ENCODE measurements at regions not wholly inside any gene's neighbourhood (a gene's known extent, or its start where the extent isn't known, plus 50 kb on each side); places are given as distances from the start of the nearest gene placed in this dataset.

DNA sequence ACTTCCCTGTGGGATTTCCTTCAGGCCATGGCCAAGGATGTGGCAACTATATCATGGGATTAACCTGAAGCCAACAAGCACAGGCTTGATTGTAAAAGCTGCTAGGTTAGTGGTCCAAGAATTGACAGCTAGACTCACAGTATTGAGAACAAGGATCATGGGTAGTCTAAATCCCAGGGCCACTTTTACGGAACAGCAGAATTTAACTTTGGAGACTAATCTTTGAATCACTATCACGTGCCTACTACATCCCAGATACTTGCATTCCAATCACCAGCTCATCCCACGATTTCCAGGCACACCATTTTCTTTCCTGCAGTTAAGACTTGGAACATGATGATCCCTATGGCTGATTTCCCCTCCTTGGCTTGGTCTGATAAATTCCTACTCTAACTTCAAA, 65.6 kb upstream of the ADO start:
- Histone ChIP-seq H3K27ac (ENCODE audit: low read depth, low read length) (no peak overlapping the region), H3K4me3 (ENCODE audit: low read length in 3 of 3) (no peak overlapping the region), H3K9me3 (ENCODE audit: control insufficient read depth in 3 of 3, low read length in 3 of 3) (no peaks in the 10 kb centered on the region), H3K27me3 (ENCODE audit: control insufficient read depth in 3 of 3, insufficient read depth in 3 of 3, low read length in 3 of 3) (no peaks in the 10 kb centered on the region), H3K36me3 (ENCODE audit: control insufficient read depth in 3 of 3, insufficient read depth in 3 of 3, low read length in 3 of 3) (no peaks in the 10 kb centered on the region), H3K9ac (ENCODE audit: low read depth in 1 of 3, low read length in 3 of 3) (no peak overlapping the region), H3K4me1 (ENCODE audit: control insufficient read depth in 3 of 3, insufficient read depth in 3 of 3, low read length in 3 of 3) (peaks cover 0 to 2% (median 0%) of the 10 kb centered on the region in 3 donors)

DNA sequence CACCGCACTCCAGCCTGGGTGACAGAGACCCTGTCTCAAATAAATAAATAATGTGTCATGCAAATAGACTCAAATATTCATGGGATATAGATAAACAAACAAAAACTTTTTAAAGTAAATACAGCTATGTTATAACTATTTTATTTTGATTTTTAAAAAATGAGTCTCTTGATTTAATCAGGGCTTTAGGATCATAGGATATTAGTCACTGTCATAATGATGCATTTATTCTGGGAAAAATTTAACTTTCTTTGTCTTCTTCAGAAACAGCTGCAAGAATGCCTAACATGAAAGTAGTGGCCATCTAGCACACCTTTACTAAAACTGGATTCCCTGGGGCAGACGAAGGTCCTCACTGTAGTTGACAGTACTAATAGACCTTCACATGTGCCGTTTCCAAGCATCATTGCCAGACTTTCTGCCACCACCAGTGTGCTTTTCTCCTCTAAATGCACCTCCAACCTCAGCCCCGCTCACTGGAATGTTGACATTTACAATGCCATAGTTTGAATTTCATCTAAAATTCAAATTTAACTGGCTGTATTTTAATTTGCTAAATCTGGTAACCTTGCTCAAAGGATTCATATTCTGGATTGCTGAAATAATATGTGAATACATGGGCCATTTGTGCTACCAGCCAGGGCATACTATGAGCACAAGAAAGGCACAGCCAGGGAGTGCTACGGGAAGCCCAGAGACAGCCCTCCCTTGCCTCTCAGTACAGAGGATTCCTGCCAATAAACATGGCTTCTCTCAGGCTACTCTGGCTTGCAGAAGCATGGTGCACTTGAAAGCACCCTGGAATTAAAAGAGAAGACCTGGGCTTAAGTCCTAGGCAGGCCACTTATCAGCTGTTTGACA, 63.4 kb upstream of the ADO start:
- H3K4me3 ChIP-seq (ENCODE audit: low read length in 3 of 3), result no peak overlapping the region
- H3K27me3 ChIP-seq (ENCODE audit: control insufficient read depth in 3 of 3, insufficient read depth in 3 of 3, low read length in 3 of 3), result no peaks in the 10 kb centered on the region
- H3K27ac ChIP-seq (ENCODE audit: low read depth, low read length), result no peak overlapping the region
- H3K36me3 ChIP-seq (ENCODE audit: control insufficient read depth in 3 of 3, insufficient read depth in 3 of 3, low read length in 3 of 3), result no peaks in the 10 kb centered on the region
- H3K9me3 ChIP-seq (ENCODE audit: control insufficient read depth in 3 of 3, low read length in 3 of 3), result no peaks in the 10 kb centered on the region
- H3K4me1 ChIP-seq (ENCODE audit: control insufficient read depth in 3 of 3, insufficient read depth in 3 of 3, low read length in 3 of 3), result peaks cover 0 to 2% (median 0%) of the 10 kb centered on the region in 3 donors
- no peak overlapping the region for H3K9ac ChIP-seq (ENCODE audit: low read depth in 1 of 3, low read length in 3 of 3)

DNA sequence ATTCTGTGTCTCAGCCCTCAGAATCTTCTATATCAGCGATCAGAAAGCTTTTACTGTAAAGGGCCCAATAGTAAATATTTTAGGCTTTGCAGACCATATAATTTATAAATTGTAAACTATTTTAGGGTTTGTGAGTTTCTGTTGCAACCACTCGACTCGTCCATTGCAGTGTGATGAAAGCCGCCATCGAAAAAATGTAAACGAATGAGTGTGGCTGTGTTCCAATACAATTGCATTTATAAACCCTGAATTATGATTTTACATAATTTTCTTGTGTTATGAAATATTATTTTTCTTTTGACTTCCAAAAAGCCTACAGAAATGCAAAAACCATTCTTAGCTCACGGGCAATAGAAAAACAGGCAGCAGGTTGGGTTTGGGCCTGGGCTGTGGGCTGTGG, 62.5 kb upstream of the ADO start:
- Histone ChIP-seq H3K36me3 (ENCODE audit: control insufficient read depth in 3 of 3, insufficient read depth in 3 of 3, low read length in 3 of 3) (no peaks in the 10 kb centered on the region), H3K27me3 (ENCODE audit: control insufficient read depth in 3 of 3, insufficient read depth in 3 of 3, low read length in 3 of 3) (no peaks in the 10 kb centered on the region), H3K9ac (ENCODE audit: low read depth in 1 of 3, low read length in 3 of 3) (no peak overlapping the region), H3K4me3 (ENCODE audit: low read length in 3 of 3) (no peak overlapping the region), H3K9me3 (ENCODE audit: control insufficient read depth in 3 of 3, low read length in 3 of 3) (no peaks in the 10 kb centered on the region), H3K27ac (ENCODE audit: low read depth, low read length) (no peak overlapping the region), H3K4me1 (ENCODE audit: control insufficient read depth in 3 of 3, insufficient read depth in 3 of 3, low read length in 3 of 3) (peaks cover 0 to 2% (median 0%) of the 10 kb centered on the region in 3 donors)

DNA sequence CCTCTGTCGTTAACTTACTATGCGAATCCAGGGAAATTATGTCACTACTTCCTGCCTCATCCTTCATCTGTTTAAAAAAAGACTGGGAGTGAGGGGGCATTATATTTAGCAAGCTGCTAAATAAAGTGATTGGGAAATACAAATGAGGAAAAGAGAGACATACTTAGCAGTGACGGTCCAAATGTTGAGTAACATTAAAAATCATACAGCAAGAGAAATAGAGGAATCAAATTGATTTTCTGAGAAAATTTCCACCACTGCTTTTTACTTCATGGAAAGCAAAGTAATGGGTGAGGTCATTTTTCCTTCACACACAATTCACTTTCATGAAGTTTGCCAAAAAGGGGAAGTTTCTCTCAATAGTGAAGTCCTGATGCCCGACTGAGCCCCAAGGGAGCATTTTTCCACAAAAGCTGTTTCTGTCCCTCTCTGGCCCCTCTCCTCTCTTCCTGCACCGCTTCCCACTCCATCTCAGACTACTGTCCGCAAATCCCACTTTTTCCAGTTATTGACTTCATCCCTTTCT, 61.9 kb upstream of the ADO start:
- no peak overlapping the region for H3K27ac ChIP-seq (ENCODE audit: low read depth, low read length)

DNA sequence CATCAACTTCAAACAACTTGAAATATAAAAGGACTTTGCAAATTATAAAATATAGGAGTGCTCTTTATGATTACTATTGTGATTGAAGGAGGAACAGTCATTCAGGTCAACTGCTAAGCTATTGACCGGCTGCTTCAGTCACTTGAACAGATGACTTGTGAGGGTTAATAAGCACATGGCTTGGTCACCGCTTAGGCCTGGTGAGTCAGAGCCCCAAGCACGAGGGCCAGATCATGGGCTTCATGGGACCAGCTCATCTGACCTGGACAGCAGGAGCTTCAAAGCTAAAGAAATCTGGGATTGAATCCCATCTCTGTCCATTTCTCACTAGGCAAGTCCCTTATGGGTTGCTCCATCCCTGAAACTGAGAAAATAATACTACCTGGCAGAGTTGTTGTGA, 60.4 kb upstream of the ADO start:
- Histone ChIP-seq H3K36me3 (ENCODE audit: control insufficient read depth in 3 of 3, insufficient read depth in 3 of 3, low read length in 3 of 3) (no peaks in the 10 kb centered on the region), H3K4me3 (ENCODE audit: low read length in 3 of 3) (no peak overlapping the region), H3K27ac (ENCODE audit: low read depth, low read length) (no peak overlapping the region), H3K27me3 (ENCODE audit: control insufficient read depth in 3 of 3, insufficient read depth in 3 of 3, low read length in 3 of 3) (no peaks in the 10 kb centered on the region), H3K9me3 (ENCODE audit: control insufficient read depth in 3 of 3, low read length in 3 of 3) (no peaks in the 10 kb centered on the region), H3K4me1 (ENCODE audit: control insufficient read depth in 3 of 3, insufficient read depth in 3 of 3, low read length in 3 of 3) (peaks cover 0 to 2% (median 0%) of the 10 kb centered on the region in 3 donors), H3K9ac (ENCODE audit: low read depth in 1 of 3, low read length in 3 of 3) (no peak overlapping the region)

More for the DNA sequence above, 61.9 kb upstream of the ADO start:
- H3K9me3 ChIP-seq (ENCODE audit: control insufficient read depth in 3 of 3, low read length in 3 of 3), result no peaks in the 10 kb centered on the region
- H3K27me3 ChIP-seq (ENCODE audit: control insufficient read depth in 3 of 3, insufficient read depth in 3 of 3, low read length in 3 of 3), result no peaks in the 10 kb centered on the region
- H3K9ac ChIP-seq (ENCODE audit: low read depth in 1 of 3, low read length in 3 of 3), result no peak overlapping the region
- H3K4me1 ChIP-seq (ENCODE audit: control insufficient read depth in 3 of 3, insufficient read depth in 3 of 3, low read length in 3 of 3), result peaks cover 0 to 2% (median 0%) of the 10 kb centered on the region in 3 donors
- H3K4me3 ChIP-seq (ENCODE audit: low read length in 3 of 3), result no peak overlapping the region
- no peaks in the 10 kb centered on the region for H3K36me3 ChIP-seq (ENCODE audit: control insufficient read depth in 3 of 3, insufficient read depth in 3 of 3, low read length in 3 of 3)

DNA sequence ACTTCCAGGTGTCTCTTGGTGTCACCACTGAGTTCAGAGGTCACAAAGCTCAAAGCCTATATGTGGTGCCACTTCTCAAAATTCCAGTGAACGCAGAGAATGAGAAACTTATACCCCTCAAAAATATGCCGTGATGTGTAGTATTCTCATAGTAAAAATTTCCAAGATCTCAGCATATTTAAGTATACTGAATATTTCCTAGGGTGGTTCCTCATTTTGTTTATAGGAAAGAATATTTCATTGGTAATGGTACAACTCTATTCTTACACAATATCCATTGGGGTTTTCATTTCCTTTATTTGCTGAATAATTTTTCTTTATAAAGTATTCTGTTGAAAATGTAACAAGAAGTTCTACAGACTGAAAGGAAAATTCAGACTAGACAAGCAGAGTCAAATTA, 58.9 kb upstream of the ADO start:
- Histone ChIP-seq H3K9me3 (ENCODE audit: control insufficient read depth in 3 of 3, low read length in 3 of 3) (no peaks in the 10 kb centered on the region), H3K27me3 (ENCODE audit: control insufficient read depth in 3 of 3, insufficient read depth in 3 of 3, low read length in 3 of 3) (no peaks in the 10 kb centered on the region), H3K4me1 (ENCODE audit: control insufficient read depth in 3 of 3, insufficient read depth in 3 of 3, low read length in 3 of 3) (peaks cover 0 to 2% (median 0%) of the 10 kb centered on the region in 3 donors), H3K36me3 (ENCODE audit: control insufficient read depth in 3 of 3, insufficient read depth in 3 of 3, low read length in 3 of 3) (no peaks in the 10 kb centered on the region), H3K4me3 (ENCODE audit: low read length in 3 of 3) (no peak overlapping the region), H3K9ac (ENCODE audit: low read depth in 1 of 3, low read length in 3 of 3) (no peak overlapping the region), H3K27ac (ENCODE audit: low read depth, low read length) (no peak overlapping the region)

DNA sequence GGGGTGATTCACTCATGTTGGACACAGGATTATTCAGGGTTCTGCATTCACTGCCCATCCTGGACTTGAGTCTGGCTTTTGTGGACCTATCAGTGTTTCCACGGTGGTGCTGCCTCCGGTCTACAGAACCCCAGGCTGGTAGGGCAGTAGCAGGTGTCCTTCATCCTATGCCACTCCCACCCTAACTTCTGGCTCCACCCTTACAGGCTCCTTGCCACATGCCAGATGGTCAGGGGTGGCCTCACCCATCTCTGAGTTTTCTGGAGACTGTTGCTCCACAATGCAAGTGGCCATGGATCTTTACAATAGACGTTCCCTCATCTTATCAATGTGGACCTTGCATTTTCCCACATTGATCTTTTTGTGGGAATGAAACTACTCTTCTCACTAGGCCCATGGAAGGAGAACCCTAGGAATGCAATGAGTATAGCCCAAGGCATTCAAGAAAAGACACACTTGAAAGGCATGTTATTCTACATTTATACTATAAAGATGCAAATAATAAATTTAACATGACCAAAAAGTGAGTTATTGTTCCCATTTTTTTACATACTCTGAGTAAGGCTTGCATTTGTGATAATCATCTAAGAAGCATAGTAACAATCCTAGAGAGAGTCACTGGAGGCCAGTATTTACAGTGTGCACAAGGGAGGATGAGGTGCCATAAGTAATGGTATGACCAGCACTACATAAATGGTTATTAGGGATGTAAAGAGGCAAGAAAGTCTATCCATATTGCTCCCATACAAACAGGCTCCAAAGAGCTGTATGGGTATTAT, 57.4 kb upstream of the ADO start:
- H3K4me1 ChIP-seq (ENCODE audit: control insufficient read depth in 3 of 3, insufficient read depth in 3 of 3, low read length in 3 of 3), result peaks cover 0 to 2% (median 0%) of the 10 kb centered on the region in 3 donors
- H3K9ac ChIP-seq (ENCODE audit: low read depth in 1 of 3, low read length in 3 of 3), result no peak overlapping the region
- no peaks in the 10 kb centered on the region for H3K36me3 ChIP-seq (ENCODE audit: control insufficient read depth in 3 of 3, insufficient read depth in 3 of 3, low read length in 3 of 3)
- no peaks in the 10 kb centered on the region for H3K27me3 ChIP-seq (ENCODE audit: control insufficient read depth in 3 of 3, insufficient read depth in 3 of 3, low read length in 3 of 3)
- no peak overlapping the region for H3K4me3 ChIP-seq (ENCODE audit: low read length in 3 of 3)
- H3K9me3 ChIP-seq (ENCODE audit: control insufficient read depth in 3 of 3, low read length in 3 of 3), result no peaks in the 10 kb centered on the region
- no peak overlapping the region for H3K27ac ChIP-seq (ENCODE audit: low read depth, low read length)

DNA sequence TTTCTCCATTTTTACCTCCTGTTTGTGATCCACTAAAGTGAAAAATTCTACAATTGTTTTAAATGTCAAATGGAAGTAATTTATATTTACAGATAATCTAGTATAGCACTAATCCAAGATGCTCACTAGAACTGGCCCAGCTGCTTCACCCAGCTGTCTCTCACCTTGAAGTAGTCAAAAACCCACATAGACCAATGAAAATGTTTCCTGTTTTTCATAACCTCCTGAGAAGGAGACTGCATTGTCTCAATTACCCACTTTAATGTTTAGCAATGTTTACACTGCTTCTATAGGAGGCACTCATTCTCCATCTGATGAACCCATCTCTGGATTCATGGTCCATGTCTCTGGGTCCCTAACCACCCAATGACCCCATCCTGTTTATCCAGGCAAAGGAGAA, 56.1 kb upstream of the ADO start:
- Histone ChIP-seq H3K9me3 (ENCODE audit: control insufficient read depth in 3 of 3, low read length in 3 of 3) (no peaks in the 10 kb centered on the region), H3K27me3 (ENCODE audit: control insufficient read depth in 3 of 3, insufficient read depth in 3 of 3, low read length in 3 of 3) (no peaks in the 10 kb centered on the region), H3K27ac (ENCODE audit: low read depth, low read length) (no peak overlapping the region), H3K36me3 (ENCODE audit: control insufficient read depth in 3 of 3, insufficient read depth in 3 of 3, low read length in 3 of 3) (no peaks in the 10 kb centered on the region), H3K9ac (ENCODE audit: low read depth in 1 of 3, low read length in 3 of 3) (no peak overlapping the region), H3K4me3 (ENCODE audit: low read length in 3 of 3) (no peak overlapping the region), H3K4me1 (ENCODE audit: control insufficient read depth in 3 of 3, insufficient read depth in 3 of 3, low read length in 3 of 3) (no peaks in the 10 kb centered on the region)

DNA sequence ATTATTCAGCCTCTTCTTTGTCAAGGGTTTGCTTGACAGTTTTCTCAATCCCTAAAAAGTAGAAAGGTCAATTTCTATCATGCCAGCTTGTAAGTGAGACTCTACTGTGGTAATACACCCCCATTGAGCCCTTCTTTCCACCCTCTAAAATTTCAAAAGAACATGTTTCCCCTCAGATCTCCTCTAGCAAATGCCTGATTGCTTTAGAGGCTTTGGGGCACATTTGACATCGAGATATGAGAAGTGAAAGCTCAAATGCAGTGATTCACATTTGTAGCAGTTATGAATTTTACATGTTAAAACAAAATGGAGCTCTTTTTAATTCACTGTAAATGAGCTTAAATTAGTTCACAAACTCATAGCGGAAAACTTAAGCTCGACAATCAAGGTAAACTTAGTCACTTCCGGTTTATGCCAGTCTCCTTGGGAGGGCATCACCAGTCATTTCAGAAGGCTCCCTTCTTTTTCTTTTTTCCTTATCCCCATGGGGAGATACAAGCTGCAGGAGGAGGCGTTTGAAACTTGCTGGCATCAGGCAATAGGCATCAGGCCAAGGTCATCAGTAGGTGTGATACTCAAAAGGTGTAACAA, 55.3 kb upstream of the ADO start:
- Histone ChIP-seq H3K4me1 (ENCODE audit: control insufficient read depth in 3 of 3, insufficient read depth in 3 of 3, low read length in 3 of 3) (no peaks in the 10 kb centered on the region), H3K9ac (ENCODE audit: low read depth in 1 of 3, low read length in 3 of 3) (no peak overlapping the region), H3K27ac (ENCODE audit: low read depth, low read length) (no peak overlapping the region), H3K27me3 (ENCODE audit: control insufficient read depth in 3 of 3, insufficient read depth in 3 of 3, low read length in 3 of 3) (no peaks in the 10 kb centered on the region), H3K9me3 (ENCODE audit: control insufficient read depth in 3 of 3, low read length in 3 of 3) (no peaks in the 10 kb centered on the region), H3K4me3 (ENCODE audit: low read length in 3 of 3) (no peak overlapping the region), H3K36me3 (ENCODE audit: control insufficient read depth in 3 of 3, insufficient read depth in 3 of 3, low read length in 3 of 3) (no peaks in the 10 kb centered on the region)

All from skeletal muscle tissue (tissue), 3 donors.